HepG2 (cell line): ENCODE measurements at regions not wholly inside any gene's neighbourhood (a gene's known extent, or its start where the extent isn't known, plus 50 kb on each side); places are given as distances from the start of the nearest gene placed in this dataset.

ENCODE experiments used
- ATF4 ChIP-seq, 2 experiments: fragments of 450-650 bp in 1 of 2; sonication (generic) in 1 of 2; formaldehyde crosslinking; IDR thresholded peaks; 2 replicates each; pipeline versions ENCODE4 v1.5.0 to v1.8.0; 2020 to 2022; ENCODE audit warnings: mild to moderate bottlenecking in 1 of 2, missing genetic modification reagents in 1 of 2
- HNRNPL ChIP-seq: fragments of 200-400 bp; formaldehyde crosslinking; IDR thresholded peaks from 2 replicates; pipeline ENCODE4 v1.6.1; 2017; ENCODE audit warnings: mild to moderate bottlenecking, low read depth, low read length
- MEF2D ChIP-seq: sonication (generic); formaldehyde crosslinking; IDR thresholded peaks from 2 replicates; pipeline ENCODE4 v1.5.1; 2020; ENCODE audit warnings: mild to moderate bottlenecking, missing genetic modification reagents
- MIXL1 ChIP-seq: IDR thresholded peaks from 2 replicates; pipeline ENCODE4 v1.6.1; 2016
- NR2F6 ChIP-seq, 2 experiments: IDR thresholded peaks; 2 replicates each; pipeline ENCODE4 v1.6.1; 2016; ENCODE audit warnings: antibody characterized with exemption in 1 of 2, mild to moderate bottlenecking in 1 of 2
- PHF21A ChIP-seq: sonication (generic); formaldehyde crosslinking; IDR thresholded peaks from 2 replicates; pipeline ENCODE4 v1.5.0; 2020; ENCODE audit warnings: mild to moderate bottlenecking, missing genetic modification reagents
- POGZ ChIP-seq: sonication (generic); formaldehyde crosslinking; IDR thresholded peaks from 2 replicates; pipeline ENCODE4 v1.4.0; 2020; ENCODE audit warnings: mild to moderate bottlenecking, missing genetic modification reagents
- SMAD1 ChIP-seq: sonication (generic); formaldehyde crosslinking; IDR thresholded peaks from 2 replicates; pipeline ENCODE4 v1.4.0; 2020; ENCODE audit warnings: missing genetic modification reagents, low read depth, mild to moderate bottlenecking, borderline replicate concordance
- SMAD3 ChIP-seq: sonication (generic); formaldehyde crosslinking; IDR thresholded peaks from 2 replicates; pipeline ENCODE4 v1.4.0; 2020; ENCODE audit warnings: missing genetic modification reagents
- THAP9 ChIP-seq: sonication (generic); formaldehyde crosslinking; IDR thresholded peaks from 2 replicates; pipeline ENCODE4; 2020; ENCODE audit warnings: missing genetic modification reagents, mild to moderate bottlenecking, borderline replicate concordance
- ZBTB1 ChIP-seq: sonication (generic); formaldehyde crosslinking; IDR thresholded peaks from 2 replicates; pipeline ENCODE4 v1.4.0; 2020; ENCODE audit warnings: missing genetic modification reagents, borderline replicate concordance
- ZBTB21 ChIP-seq: sonication (generic); formaldehyde crosslinking; IDR thresholded peaks from 2 replicates; pipeline ENCODE4 v1.4.0; 2020; ENCODE audit warnings: missing genetic modification reagents
- ZFP41 ChIP-seq: sonication (generic); formaldehyde crosslinking; IDR thresholded peaks from 2 replicates; pipeline ENCODE4 v1.4.0; 2020; ENCODE audit warnings: mild to moderate bottlenecking, missing genetic modification reagents, borderline replicate concordance
- ZNF260 ChIP-seq: sonication (generic); formaldehyde crosslinking; IDR thresholded peaks from 2 replicates; pipeline ENCODE4 v1.4.0; 2020; ENCODE audit warnings: missing genetic modification reagents, low read depth, mild to moderate bottlenecking, borderline replicate concordance
- ZNF282 ChIP-seq: fragments of 450-650 bp; IDR thresholded peaks from 2 replicates; pipeline ENCODE4 v1.6.1; 2018; ENCODE audit not compliant: partially characterized antibody
- ZNF747 ChIP-seq: sonication (generic); formaldehyde crosslinking; IDR thresholded peaks from 2 replicates; pipeline ENCODE4 v1.8.1; 2023; ENCODE audit warnings: missing genetic modification reagents, mild to moderate bottlenecking, borderline replicate concordance
- ZNF800 ChIP-seq: sonication (generic); formaldehyde crosslinking; IDR thresholded peaks from 2 replicates; pipeline ENCODE4 v1.4.0; 2020; ENCODE audit warnings: missing genetic modification reagents
- TF ChIP-seq, protein P1 (sequence below): sonication (generic); formaldehyde crosslinking; IDR thresholded peaks from 2 replicates; pipeline ENCODE4 v1.5.1; 2020; ENCODE audit warnings: mild to moderate bottlenecking, missing genetic modification reagents, moderate library complexity

DNA sequence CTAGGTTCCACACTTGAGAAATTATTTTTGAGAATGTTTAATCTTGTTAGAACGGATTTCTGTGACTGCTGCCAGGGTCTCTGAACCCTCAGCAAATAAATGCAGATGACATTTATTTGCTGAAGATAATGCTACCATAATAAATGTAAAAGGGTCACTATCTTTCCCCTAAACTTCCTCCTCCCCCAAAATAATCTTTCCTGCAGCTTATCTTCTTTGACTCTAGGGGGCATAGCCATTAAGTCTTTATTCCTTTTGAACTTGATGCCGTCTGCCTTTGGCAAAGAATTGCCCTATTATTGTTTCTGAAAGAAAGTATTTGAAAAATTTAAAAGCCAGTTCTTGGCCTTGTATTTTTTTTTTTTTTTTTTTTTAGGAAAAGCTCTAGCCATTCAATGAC lies 63.6 kb upstream of the ACSL3 start (continued):
- TF ChIP-seq THAP9 (CRISPR knock-in tag), result no peak
- TF ChIP-seq, protein P1, sequence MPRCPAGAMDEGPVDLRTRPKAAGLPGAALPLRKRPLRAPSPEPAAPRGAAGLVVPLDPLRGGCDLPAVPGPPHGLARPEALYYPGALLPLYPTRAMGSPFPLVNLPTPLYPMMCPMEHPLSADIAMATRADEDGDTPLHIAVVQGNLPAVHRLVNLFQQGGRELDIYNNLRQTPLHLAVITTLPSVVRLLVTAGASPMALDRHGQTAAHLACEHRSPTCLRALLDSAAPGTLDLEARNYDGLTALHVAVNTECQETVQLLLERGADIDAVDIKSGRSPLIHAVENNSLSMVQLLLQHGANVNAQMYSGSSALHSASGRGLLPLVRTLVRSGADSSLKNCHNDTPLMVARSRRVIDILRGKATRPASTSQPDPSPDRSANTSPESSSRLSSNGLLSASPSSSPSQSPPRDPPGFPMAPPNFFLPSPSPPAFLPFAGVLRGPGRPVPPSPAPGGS (CRISPR knock-in tag), result no peak
- TF ChIP-seq ATF4 (CRISPR knock-in tag; IDR thresholded peaks at IDR 0.05), result no peak
- TF ChIP-seq MEF2D (CRISPR knock-in tag), result no peak
- no peak for TF ChIP-seq ZNF282
- TF ChIP-seq POGZ (CRISPR knock-in tag), result no peak
- TF ChIP-seq ZNF747 (CRISPR knock-in tag), result no peak
- no peak for TF ChIP-seq ZBTB1 (CRISPR knock-in tag)
- no peak for TF ChIP-seq ZBTB21 (CRISPR knock-in tag)
- no peak for TF ChIP-seq MIXL1 (CRISPR knock-in tag)
- no peak for TF ChIP-seq ZNF800 (CRISPR knock-in tag)
- no peak for TF ChIP-seq HNRNPL
- TF ChIP-seq PHF21A (CRISPR knock-in tag), result no peak
- no peak for TF ChIP-seq SMAD1 (CRISPR knock-in tag)
- no peak for TF ChIP-seq ZFP41 (CRISPR knock-in tag)
- TF ChIP-seq ZNF260, result no peak
- TF ChIP-seq NR2F6 (IDR thresholded peaks at IDR 0.05), result peak; percentile 11; the same call in 1 of the 2 replicates
- no peak for TF ChIP-seq NR2F6 (CRISPR knock-in tag; IDR thresholded peaks at IDR 0.05)
- no peak for TF ChIP-seq SMAD3 (CRISPR knock-in tag)
